ENCODE measurements at regions not wholly inside any gene's neighbourhood (a gene's known extent, or its start where the extent isn't known, plus 50 kb on each side); places are given as distances from the start of the nearest gene placed in this dataset.
A peak's percentile ranks its signal among the peaks of the same experiment; 100 is the strongest.

GRCh38 chr2:171225302-171225980 is 64.7 kb upstream of the TLK1 start:
- DNase-seq (ENCODE audit: low read depth) = no peak

GRCh38 chr2:171217330-171217729 is 56.6 kb upstream of the TLK1 start:
- DNase-seq (ENCODE audit: low read depth) = no peak

DNA sequence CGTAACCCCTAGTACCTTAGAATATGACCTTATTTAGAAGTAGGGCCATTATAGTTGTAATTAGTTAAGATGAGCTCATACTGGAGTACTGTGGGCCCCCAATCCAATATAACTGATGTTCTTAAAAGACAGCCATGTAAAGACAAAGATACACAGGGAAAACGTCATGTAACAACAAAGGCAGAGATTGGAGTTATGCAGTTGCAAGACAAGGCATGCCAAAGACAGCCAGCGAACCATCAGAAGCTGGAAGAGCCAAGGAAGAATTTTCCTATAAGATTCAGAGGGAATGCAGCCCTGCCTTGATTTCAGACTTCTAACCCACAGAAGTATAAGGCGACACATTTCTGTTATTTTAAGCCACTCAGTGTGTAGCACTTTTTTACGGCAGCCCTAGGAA is 55.9 kb upstream of the TLK1 start:
- DNase-seq (ENCODE audit: low read depth) = no peak

DNA sequence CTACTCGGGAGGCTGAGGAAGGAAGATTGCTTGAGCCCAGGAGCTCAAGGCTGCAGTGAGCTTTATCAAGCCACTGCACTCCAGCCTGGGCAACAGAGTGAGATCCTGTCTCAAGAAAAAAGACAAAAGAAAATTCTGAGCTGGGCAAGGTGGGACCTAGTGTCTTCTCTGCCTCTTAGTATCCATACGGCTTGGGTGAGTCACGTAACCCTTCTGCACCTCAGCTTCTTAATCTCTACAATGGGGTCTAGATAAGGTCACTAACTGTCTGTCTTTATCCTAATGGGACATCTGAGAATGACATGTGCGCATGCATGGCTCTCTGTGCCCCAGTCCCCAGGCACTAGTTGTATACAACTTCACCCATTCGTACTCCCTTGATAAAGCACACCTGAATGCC is 53.4 kb upstream of the TLK1 start:
- DNase-seq (ENCODE audit: low read depth) = no peak

GRCh38 chr2:171210864-171211431 is 50.3 kb upstream of the TLK1 start:
- DNase-seq (ENCODE audit: low read depth) = peak; percentile 1

All from activated gamma-delta T cell treated with anti-CD3 and anti-CD28 coated beads, Interleukin-2, amount 50 U/mL, for 16 hours (primary cell).